GM23338 (cell line): ENCODE measurements at regions not wholly inside any gene's neighbourhood (a gene's known extent, or its start where the extent isn't known, plus 50 kb on each side); places are given as distances from the start of the nearest gene placed in this dataset.

ENCODE experiments used
- ATAC-seq: fragments of 200-7000 bp; cut with Tn5 transposase; 3 replicates; pipeline ENCODE4 v1.9.1; 2020
- DNase-seq: peaks from one replicate; pipeline ENCODE4 v3.0.0-alpha.2; 2015; ENCODE audit warnings: low spot score
- H2AFZ ChIP-seq: fragments of 200-600 bp; sonication (generic); 2 replicates; pipeline ENCODE4 v1.8.0; 2016; ENCODE audit warnings: antibody characterized with exemption, mild to moderate bottlenecking, moderate library complexity
- H3F3A ChIP-seq: fragments of 200-600 bp; sonication (generic); replicated peaks from 2 replicates; pipeline ENCODE4 v1.8.0; 2017; ENCODE audit warnings: antibody characterized with exemption, mixed run types, low read depth
- H3K27ac ChIP-seq: fragments of 200-600 bp; sonication (generic); 2 replicates; pipeline ENCODE4 v1.6.1; 2016; ENCODE audit warnings: low read depth
- H3K27me3 ChIP-seq: fragments of 200-600 bp; sonication (generic); 2 replicates; pipeline ENCODE4 v1.8.0; 2016; ENCODE audit warnings: mild to moderate bottlenecking, mixed run types, moderate library complexity; ENCODE audit not compliant: insufficient read depth
- H3K36me3 ChIP-seq: fragments of 200-600 bp; sonication (generic); 2 replicates; pipeline ENCODE4 v1.8.0; 2016; ENCODE audit warnings: mild to moderate bottlenecking; ENCODE audit not compliant: insufficient read depth
- H3K4me1 ChIP-seq: fragments of 200-600 bp; sonication (generic); 2 replicates; pipeline ENCODE4 v1.8.0; 2016; ENCODE audit warnings: mild to moderate bottlenecking, moderate library complexity; ENCODE audit not compliant: insufficient read depth
- H3K4me2 ChIP-seq: fragments of 200-600 bp; sonication (generic); 2 replicates; pipeline ENCODE4 v1.7.1; 2017; ENCODE audit warnings: mixed run types
- H3K4me3 ChIP-seq: fragments of 200-600 bp; sonication (generic); 2 replicates; pipeline ENCODE4 v1.6.1; 2016; ENCODE audit warnings: mixed run types
- H3K79me2 ChIP-seq: fragments of 200-600 bp; sonication (generic); replicated peaks from 2 replicates; pipeline ENCODE4 v1.8.0; 2017; ENCODE audit warnings: mild to moderate bottlenecking; ENCODE audit not compliant: insufficient read depth
- H3K9me2 ChIP-seq: fragments of 200-600 bp; sonication (generic); 2 replicates; pipeline ENCODE4 v1.8.0; 2017; ENCODE audit not compliant: insufficient read depth
- H4K20me1 ChIP-seq: fragments of 200-600 bp; sonication (generic); replicated peaks from 2 replicates; pipeline ENCODE4 v1.8.0; 2017; ENCODE audit warnings: mild to moderate bottlenecking; ENCODE audit not compliant: insufficient read depth
- H3K27ac Mint-ChIP-seq: 2 replicates; pipeline ENCODE4 v1.8.0; 2020; ENCODE audit warnings: inconsistent platforms, mild to moderate bottlenecking, moderate library complexity, mixed read lengths
- H3K27me3 Mint-ChIP-seq: 3 replicates; pipeline ENCODE4 v1.8.0; 2022; ENCODE audit warnings: low read depth, mild to moderate bottlenecking, moderate library complexity, mixed read lengths, inconsistent platforms; ENCODE audit not compliant: insufficient read depth, poor library complexity
- H3K36me3 Mint-ChIP-seq: 3 replicates; pipeline ENCODE4 v1.8.0; 2021; ENCODE audit warnings: low read depth, mild to moderate bottlenecking, inconsistent platforms, moderate library complexity, mixed read lengths
- H3K4me1 Mint-ChIP-seq: 3 replicates; pipeline ENCODE4 v1.8.0; 2020; ENCODE audit warnings: mild to moderate bottlenecking, inconsistent platforms, mixed read lengths
- H3K4me3 Mint-ChIP-seq: 3 replicates; pipeline ENCODE4 v1.8.0; 2021; ENCODE audit warnings: moderate library complexity, mild to moderate bottlenecking, inconsistent platforms, mixed read lengths
- H3K9me3 Mint-ChIP-seq: 3 replicates; pipeline ENCODE4 v1.8.0; 2020; ENCODE audit warnings: moderate library complexity, mild to moderate bottlenecking, inconsistent platforms, mixed read lengths
- CREB1 ChIP-seq: fragments of 250-450 bp; sonication (Bioruptor Pico); IDR thresholded peaks from 2 replicates; pipeline ENCODE4 v1.5.0; 2020; ENCODE audit warnings: low read depth, mild to moderate bottlenecking, moderate library complexity
- CTCF ChIP-seq, 2 experiments: fragments of 200-600 bp in 1 of 2; sonication (generic) in 1 of 2; conservative IDR thresholded peaks; 2 replicates each; pipeline versions ENCODE4 v1.5.1 to v1.6.1; 2016 to 2017; ENCODE audit warnings: antibody characterized with exemption in 2 of 2, low read depth in 2 of 2, mild to moderate bottlenecking in 2 of 2, moderate library complexity in 1 of 2
- ETS1 ChIP-seq: IDR thresholded peaks from 2 replicates; pipeline ENCODE4 v1.6.1; 2016; ENCODE audit warnings: antibody characterized with exemption
- EZH2 ChIP-seq: fragments of 200-600 bp; sonication (generic); IDR thresholded peaks from one replicate; pipeline ENCODE4 v1.8.0; 2017; ENCODE audit warnings: antibody characterized with exemption, mild to moderate bottlenecking, low read depth; ENCODE audit not compliant: unreplicated experiment
- EZH2phosphoT487 ChIP-seq: fragments of 200-600 bp; sonication (generic); IDR thresholded peaks from one replicate; pipeline ENCODE4 v1.8.1; 2018; ENCODE audit warnings: antibody characterized with exemption; ENCODE audit not compliant: unreplicated experiment
- JUNB ChIP-seq: IDR thresholded peaks from one replicate; pipeline ENCODE4 v1.6.1; 2016; ENCODE audit warnings: antibody characterized with exemption; ENCODE audit not compliant: unreplicated experiment
- NANOG ChIP-seq: IDR thresholded peaks from 2 replicates; pipeline ENCODE4 v1.6.1; 2016; ENCODE audit warnings: antibody characterized with exemption, borderline replicate concordance
- POLR2AphosphoS5 ChIP-seq: IDR thresholded peaks from 2 replicates; pipeline ENCODE4 v1.6.1; 2016; ENCODE audit warnings: antibody characterized with exemption, low read depth
- STAT1 ChIP-seq: IDR thresholded peaks from one replicate; pipeline ENCODE4 v1.6.1; 2016; ENCODE audit warnings: antibody characterized with exemption; ENCODE audit not compliant: unreplicated experiment
- ZNF114 ChIP-seq: fragments of 250-450 bp; sonication (Bioruptor Pico); IDR thresholded peaks from 2 replicates; pipeline ENCODE4 v1.5.0; 2020; ENCODE audit warnings: mild to moderate bottlenecking, moderate library complexity
- ZNF331 ChIP-seq: fragments of 250-450 bp; sonication (Bioruptor Pico); IDR thresholded peaks from 2 replicates; pipeline ENCODE4 v1.5.0; 2020; ENCODE audit warnings: low read depth, mild to moderate bottlenecking, moderate library complexity
- ZNF462 ChIP-seq: fragments of 250-450 bp; sonication (Bioruptor Pico); IDR thresholded peaks from 2 replicates; pipeline ENCODE4 v1.5.0; 2020; ENCODE audit warnings: mild to moderate bottlenecking, moderate library complexity
- TF ChIP-seq, protein P1 (sequence below): IDR thresholded peaks from one replicate; pipeline ENCODE4 v1.6.1; 2018; ENCODE audit warnings: antibody characterized with exemption; ENCODE audit not compliant: unreplicated experiment

- Histone ChIP-seq H3K27ac (no peak overlapping the region), H3F3A (no peaks in the 10 kb centered on the region), H3K4me1 (peaks cover 13% of the 10 kb centered on the region), H4K20me1 (no peaks in the 10 kb centered on the region), H3K4me3 (no peak overlapping the region), H3K9me2 (peaks cover 13% of the 10 kb centered on the region), H3K27me3 (no peaks in the 10 kb centered on the region), H3K36me3 (no peaks in the 10 kb centered on the region), H3K79me2 (no peaks in the 10 kb centered on the region), H3K4me2 (peak overlapping the region; percentile 53), H2AFZ (no peak overlapping the region)
- Mint-ChIP-seq H3K4me1 (peaks cover 21% of the 10 kb centered on the region), H3K9me3 (peaks cover 5% of the 10 kb centered on the region; the same call in 2 of the 3 replicates), H3K4me3 (0 out of 3 replicates have a peak overlapping the region, but pooled peaks have one; percentile 2), H3K36me3 (peaks cover 12% of the 10 kb centered on the region), H3K27me3 (no peaks in the 10 kb centered on the region), H3K27ac (peak overlapping the region; percentile 50)
- DNase-seq (peak; percentile 27), ATAC-seq (no peak)
- TF ChIP-seq EZH2: no peak
- TF ChIP-seq, protein P1, sequence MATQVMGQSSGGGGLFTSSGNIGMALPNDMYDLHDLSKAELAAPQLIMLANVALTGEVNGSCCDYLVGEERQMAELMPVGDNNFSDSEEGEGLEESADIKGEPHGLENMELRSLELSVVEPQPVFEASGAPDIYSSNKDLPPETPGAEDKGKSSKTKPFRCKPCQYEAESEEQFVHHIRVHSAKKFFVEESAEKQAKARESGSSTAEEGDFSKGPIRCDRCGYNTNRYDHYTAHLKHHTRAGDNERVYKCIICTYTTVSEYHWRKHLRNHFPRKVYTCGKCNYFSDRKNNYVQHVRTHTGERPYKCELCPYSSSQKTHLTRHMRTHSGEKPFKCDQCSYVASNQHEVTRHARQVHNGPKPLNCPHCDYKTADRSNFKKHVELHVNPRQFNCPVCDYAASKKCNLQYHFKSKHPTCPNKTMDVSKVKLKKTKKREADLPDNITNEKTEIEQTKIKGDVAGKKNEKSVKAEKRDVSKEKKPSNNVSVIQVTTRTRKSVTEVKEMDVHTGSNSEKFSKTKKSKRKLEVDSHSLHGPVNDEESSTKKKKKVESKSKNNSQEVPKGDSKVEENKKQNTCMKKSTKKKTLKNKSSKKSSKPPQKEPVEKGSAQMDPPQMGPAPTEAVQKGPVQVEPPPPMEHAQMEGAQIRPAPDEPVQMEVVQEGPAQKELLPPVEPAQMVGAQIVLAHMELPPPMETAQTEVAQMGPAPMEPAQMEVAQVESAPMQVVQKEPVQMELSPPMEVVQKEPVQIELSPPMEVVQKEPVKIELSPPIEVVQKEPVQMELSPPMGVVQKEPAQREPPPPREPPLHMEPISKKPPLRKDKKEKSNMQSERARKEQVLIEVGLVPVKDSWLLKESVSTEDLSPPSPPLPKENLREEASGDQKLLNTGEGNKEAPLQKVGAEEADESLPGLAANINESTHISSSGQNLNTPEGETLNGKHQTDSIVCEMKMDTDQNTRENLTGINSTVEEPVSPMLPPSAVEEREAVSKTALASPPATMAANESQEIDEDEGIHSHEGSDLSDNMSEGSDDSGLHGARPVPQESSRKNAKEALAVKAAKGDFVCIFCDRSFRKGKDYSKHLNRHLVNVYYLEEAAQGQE: no peak
- TF ChIP-seq EZH2phosphoT487: no peak
- TF ChIP-seq CREB1 (CRISPR knock-in tag): no peak
- TF ChIP-seq POLR2AphosphoS5: no peak
- TF ChIP-seq ZNF331 (CRISPR knock-in tag): no peak
- TF ChIP-seq ETS1: no peak
- no peak for TF ChIP-seq ZNF462
- TF ChIP-seq JUNB: no peak
- TF ChIP-seq NANOG: no peak
- TF ChIP-seq STAT1: no peak
- no peak for TF ChIP-seq CTCF (conservative IDR thresholded peaks at IDR 0.05; ENCODE audit: low read depth in 2 of 2)
- TF ChIP-seq ZNF114 (CRISPR knock-in tag): no peak
Observed at GRCh38 chr13:61078976-61079770, 336.5 kb downstream of the PCDH20 start.
